ENCODE measurements at regions not wholly inside any gene's neighbourhood (a gene's known extent, or its start where the extent isn't known, plus 50 kb on each side); places are given as distances from the start of the nearest gene placed in this dataset.

- intact Hi-C loops (cut with micrococcal nuclease; ENCODE audit: unreplicated experiment): no loop called here
- SMC1A ChIA-PET (ENCODE audit: uncharacterized antibody, unreplicated experiment): no interaction called here
- H3K4me2 ChIP-seq (ENCODE audit: control insufficient read depth, insufficient read depth): no peak overlapping the region
- H3K9ac ChIP-seq (ENCODE audit: control insufficient read depth, insufficient read depth, low read length): no peak overlapping the region
- no peak for FAIRE-seq
- H3K79me2 ChIP-seq (ENCODE audit: control insufficient read depth, insufficient read depth, low read length): no peaks in the 10 kb centered on the region
- H3K9me3 ChIP-seq (replicated peaks; ENCODE audit: control insufficient read depth, insufficient read depth, low read length): no peaks in the 10 kb centered on the region; the same call in 2 of the 3 replicates
- in situ Hi-C loops (cut with MboI): no loop called here
- no peaks in the 10 kb centered on the region for H3K36me3 ChIP-seq (ENCODE audit: control insufficient read depth in 2 of 2, insufficient read depth in 2 of 2, low read length in 1 of 2)
- TF ChIP-seq SREBF2 (IDR thresholded peaks at IDR 0.05; ENCODE audit: low read length): no peak
- no peak for TF ChIP-seq BACH1 (IDR thresholded peaks at IDR 0.05; ENCODE audit: borderline replicate concordance)
- TF ChIP-seq JUND (IDR thresholded peaks at IDR 0.05; ENCODE audit: low read depth, low read length): no peak
- TF ChIP-seq, protein P1, sequence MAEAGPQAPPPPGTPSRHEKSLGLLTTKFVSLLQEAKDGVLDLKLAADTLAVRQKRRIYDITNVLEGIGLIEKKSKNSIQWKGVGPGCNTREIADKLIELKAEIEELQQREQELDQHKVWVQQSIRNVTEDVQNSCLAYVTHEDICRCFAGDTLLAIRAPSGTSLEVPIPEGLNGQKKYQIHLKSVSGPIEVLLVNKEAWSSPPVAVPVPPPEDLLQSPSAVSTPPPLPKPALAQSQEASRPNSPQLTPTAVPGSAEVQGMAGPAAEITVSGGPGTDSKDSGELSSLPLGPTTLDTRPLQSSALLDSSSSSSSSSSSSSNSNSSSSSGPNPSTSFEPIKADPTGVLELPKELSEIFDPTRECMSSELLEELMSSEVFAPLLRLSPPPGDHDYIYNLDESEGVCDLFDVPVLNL (IDR thresholded peaks at IDR 0.05; ENCODE audit: low read depth, low read length): no peak
- H2AFZ ChIP-seq (ENCODE audit: control insufficient read depth, low read depth, low read length): no peak overlapping the region
- DNase-seq (ENCODE audit: low read depth, low spot score): no peak
- H3K4me3 ChIP-seq: no peak overlapping the region
- H3K4me1 ChIP-seq (ENCODE audit: control insufficient read depth, insufficient read depth, low read length): no peaks in the 10 kb centered on the region
- CTCF ChIA-PET: no interaction called here
- no TSS peak for BruUV-seq (replicated peaks)
- ATAC-seq: no peak
- POLR2A ChIA-PET: no interaction called here
- RAD21 ChIA-PET (ENCODE audit: unreplicated experiment): no interaction called here
- H3K27me3 ChIP-seq (replicated peaks in 1 of 2; ENCODE audit: control insufficient read depth in 2 of 2, insufficient read depth in 2 of 2, low read length in 1 of 2): no peaks in the 10 kb centered on the region
- no peak overlapping the region for H3K27ac ChIP-seq (ENCODE audit: control insufficient read depth, insufficient read depth)
- H4K20me1 ChIP-seq (ENCODE audit: control insufficient read depth, insufficient read depth): no peaks in the 10 kb centered on the region
Observed at GRCh38 chr5:136439367-136439766, 74.0 kb upstream of the TRPC7 start.

DNA sequence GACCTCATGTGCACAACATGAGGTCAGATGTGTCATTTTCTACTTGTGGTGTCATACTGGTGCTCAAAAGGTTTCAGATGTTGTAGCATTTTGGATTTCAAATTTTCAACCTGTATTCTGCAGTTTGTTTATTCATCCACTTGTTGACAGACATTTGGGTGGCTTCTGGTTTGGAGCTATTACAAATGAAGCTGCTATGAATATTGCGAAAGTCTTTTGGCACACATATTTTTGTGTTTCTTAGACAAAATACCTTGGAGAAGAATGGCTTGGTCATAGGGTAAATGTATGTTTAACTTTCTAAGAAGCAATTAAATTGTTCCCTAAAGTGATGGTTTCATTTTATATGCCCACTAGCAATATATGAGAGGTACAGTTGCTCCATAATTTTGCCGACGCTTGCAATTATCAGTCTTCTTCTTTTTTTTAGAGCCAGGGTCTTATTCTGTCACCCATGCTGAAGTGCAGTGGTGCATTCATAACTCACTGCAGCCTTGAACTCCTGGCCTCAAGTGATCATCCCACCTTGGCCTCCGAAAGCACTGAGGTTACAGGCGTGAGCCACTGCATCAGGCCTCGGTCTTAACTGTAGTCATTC, 70.7 kb upstream of the TRPC7 start:
- ATAC-seq: no peak
- CTCF ChIA-PET: no interaction called here
- TF ChIP-seq ZNF274 (IDR thresholded peaks at IDR 0.05; ENCODE audit: insufficient read depth, insufficient read length) (no peak), EZH2 (IDR thresholded peaks at IDR 0.05; ENCODE audit: borderline replicate concordance, control insufficient read depth, low read depth, low read length) (no peak), ETV6 (conservative IDR thresholded peaks at IDR 0.05 in 1 of 2, IDR thresholded peaks at IDR 0.05 in 1 of 2; ENCODE audit: borderline replicate concordance in 1 of 2, low read depth in 1 of 2) (no peak), BRCA1 (IDR thresholded peaks at IDR 0.05; ENCODE audit: low read depth, low read length) (no peak), MYC (IDR thresholded peaks at IDR 0.05; ENCODE audit: insufficient read depth, insufficient read length, insufficient replicate concordance, low read length, severe bottlenecking) (no peak), CREB1 (IDR thresholded peaks at IDR 0.05; ENCODE audit: low read depth) (no peak), ZNF622 (IDR thresholded peaks at IDR 0.05) (no peak), SPI1 (IDR thresholded peaks at IDR 0.05; ENCODE audit: borderline replicate concordance, insufficient read depth, low read depth, low read length) (no peak)
- TF ChIP-seq, protein P2, sequence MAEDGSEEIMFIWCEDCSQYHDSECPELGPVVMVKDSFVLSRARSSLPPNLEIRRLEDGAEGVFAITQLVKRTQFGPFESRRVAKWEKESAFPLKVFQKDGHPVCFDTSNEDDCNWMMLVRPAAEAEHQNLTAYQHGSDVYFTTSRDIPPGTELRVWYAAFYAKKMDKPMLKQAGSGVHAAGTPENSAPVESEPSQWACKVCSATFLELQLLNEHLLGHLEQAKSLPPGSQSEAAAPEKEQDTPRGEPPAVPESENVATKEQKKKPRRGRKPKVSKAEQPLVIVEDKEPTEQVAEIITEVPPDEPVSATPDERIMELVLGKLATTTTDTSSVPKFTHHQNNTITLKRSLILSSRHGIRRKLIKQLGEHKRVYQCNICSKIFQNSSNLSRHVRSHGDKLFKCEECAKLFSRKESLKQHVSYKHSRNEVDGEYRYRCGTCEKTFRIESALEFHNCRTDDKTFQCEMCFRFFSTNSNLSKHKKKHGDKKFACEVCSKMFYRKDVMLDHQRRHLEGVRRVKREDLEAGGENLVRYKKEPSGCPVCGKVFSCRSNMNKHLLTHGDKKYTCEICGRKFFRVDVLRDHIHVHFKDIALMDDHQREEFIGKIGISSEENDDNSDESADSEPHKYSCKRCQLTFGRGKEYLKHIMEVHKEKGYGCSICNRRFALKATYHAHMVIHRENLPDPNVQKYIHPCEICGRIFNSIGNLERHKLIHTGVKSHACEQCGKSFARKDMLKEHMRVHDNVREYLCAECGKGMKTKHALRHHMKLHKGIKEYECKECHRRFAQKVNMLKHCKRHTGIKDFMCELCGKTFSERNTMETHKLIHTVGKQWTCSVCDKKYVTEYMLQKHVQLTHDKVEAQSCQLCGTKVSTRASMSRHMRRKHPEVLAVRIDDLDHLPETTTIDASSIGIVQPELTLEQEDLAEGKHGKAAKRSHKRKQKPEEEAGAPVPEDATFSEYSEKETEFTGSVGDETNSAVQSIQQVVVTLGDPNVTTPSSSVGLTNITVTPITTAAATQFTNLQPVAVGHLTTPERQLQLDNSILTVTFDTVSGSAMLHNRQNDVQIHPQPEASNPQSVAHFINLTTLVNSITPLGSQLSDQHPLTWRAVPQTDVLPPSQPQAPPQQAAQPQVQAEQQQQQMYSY (CRISPR knock-in tag; IDR thresholded peaks at IDR 0.05): no peak

More for the DNA sequence above, 70.7 kb upstream of the TRPC7 start:
- in situ Hi-C loops (cut with MboI) (no loop called here), intact Hi-C loops (cut with micrococcal nuclease; ENCODE audit: unreplicated experiment) (no loop called here)
- SMC1A ChIA-PET (ENCODE audit: uncharacterized antibody, unreplicated experiment): no interaction called here
- Histone ChIP-seq H3K9ac (ENCODE audit: control insufficient read depth, insufficient read depth, low read length) (no peak overlapping the region), H3K4me3 (no peak overlapping the region), H3K27me3 (replicated peaks in 1 of 2; ENCODE audit: control insufficient read depth in 2 of 2, insufficient read depth in 2 of 2, low read length in 1 of 2) (no peaks in the 10 kb centered on the region), H3K4me1 (ENCODE audit: control insufficient read depth, insufficient read depth, low read length) (no peaks in the 10 kb centered on the region), H4K20me1 (ENCODE audit: control insufficient read depth, insufficient read depth) (no peaks in the 10 kb centered on the region), H3K9me3 (replicated peaks; ENCODE audit: control insufficient read depth, insufficient read depth, low read length) (no peaks in the 10 kb centered on the region), H2AFZ (ENCODE audit: control insufficient read depth, low read depth, low read length) (no peak overlapping the region), H3K27ac (ENCODE audit: control insufficient read depth, insufficient read depth) (no peak overlapping the region), H3K36me3 (ENCODE audit: control insufficient read depth in 2 of 2, insufficient read depth in 2 of 2, low read length in 1 of 2) (no peaks in the 10 kb centered on the region), H3K79me2 (ENCODE audit: control insufficient read depth, insufficient read depth, low read length) (no peaks in the 10 kb centered on the region), H3K4me2 (ENCODE audit: control insufficient read depth, insufficient read depth) (no peak overlapping the region)
- RAD21 ChIA-PET (ENCODE audit: unreplicated experiment): no interaction called here
- BruUV-seq (replicated peaks): no TSS peak
- POLR2A ChIA-PET: no interaction called here
- FAIRE-seq (no peak), DNase-seq (ENCODE audit: low read depth, low spot score) (no peak)
- WGBS (ENCODE audit: insufficient coverage, insufficient replicate concordance, low lambda C conversion rate, missing lambda C conversion rate): 72% methylated on average over 6 of the region's 6 CpGs

Measured in GM12878 (cell line).